MM.1S (cell line): ENCODE measurements at regions not wholly inside any gene's neighbourhood (a gene's known extent, or its start where the extent isn't known, plus 50 kb on each side); places are given as distances from the start of the nearest gene placed in this dataset.

Experiments used
- DNase-seq: peaks from one replicate; pipeline ENCODE4 v3.0.0-alpha.2; 2015
- H2AFZ ChIP-seq: fragments of 300-600 bp; sonication (generic); 2 replicates; pipeline ENCODE4 v1.6.0; 2016; ENCODE audit warnings: antibody characterized with exemption, low read length
- H3F3A ChIP-seq: fragments of 300-600 bp; sonication (generic); 2 replicates; pipeline ENCODE4 v1.6.1; 2016; ENCODE audit warnings: mild to moderate bottlenecking, antibody characterized with exemption, low read length, moderate library complexity, mixed read lengths; ENCODE audit not compliant: insufficient read depth
- H3K27ac ChIP-seq: fragments of 300-600 bp; sonication (generic); 2 replicates; pipeline ENCODE4 v1.5.1; 2016; ENCODE audit warnings: mild to moderate bottlenecking, low read length
- H3K27me3 ChIP-seq: fragments of 300-600 bp; sonication (generic); replicated peaks from 2 replicates; pipeline ENCODE4 v1.6.0; 2016; ENCODE audit warnings: low read length; ENCODE audit not compliant: insufficient read depth
- H3K36me3 ChIP-seq: fragments of 300-600 bp; sonication (generic); replicated peaks from 2 replicates; pipeline ENCODE4 v1.6.1; 2016; ENCODE audit warnings: mild to moderate bottlenecking, low read length, mixed read lengths; ENCODE audit not compliant: insufficient read depth
- H3K4me1 ChIP-seq: fragments of 300-600 bp; sonication (generic); 2 replicates; pipeline ENCODE4 v1.6.1; 2016; ENCODE audit warnings: low read length, mixed read lengths
- H3K4me2 ChIP-seq: fragments of 300-600 bp; sonication (generic); 2 replicates; pipeline ENCODE4 v1.6.0; 2016; ENCODE audit warnings: low read depth, low read length
- H3K4me3 ChIP-seq: fragments of 300-600 bp; sonication (generic); 2 replicates; pipeline ENCODE4 v1.5.1; 2016; ENCODE audit warnings: low read length, mixed read lengths
- H3K79me2 ChIP-seq: fragments of 300-600 bp; sonication (generic); 2 replicates; pipeline ENCODE4 v1.6.1; 2016; ENCODE audit warnings: mixed run types, low read length, mixed read lengths
- H3K9ac ChIP-seq: fragments of 300-600 bp; sonication (generic); 2 replicates; pipeline ENCODE4 v1.6.1; 2016; ENCODE audit warnings: low read length, mixed read lengths
- H3K9me2 ChIP-seq: fragments of 300-600 bp; sonication (generic); replicated peaks from 2 replicates; pipeline ENCODE4 v1.6.1; 2016; ENCODE audit warnings: mild to moderate bottlenecking, low read length, mixed read lengths; ENCODE audit not compliant: insufficient read depth
- H3K9me3 ChIP-seq: fragments of 300-600 bp; sonication (generic); replicated peaks from 2 replicates; pipeline ENCODE4 v1.6.1; 2016; ENCODE audit warnings: mild to moderate bottlenecking, low read length, mixed read lengths; ENCODE audit not compliant: insufficient read depth
- H4K20me1 ChIP-seq: fragments of 300-600 bp; sonication (generic); 2 replicates; pipeline ENCODE4 v1.6.1; 2016; ENCODE audit warnings: mild to moderate bottlenecking, low read length, moderate library complexity, mixed read lengths; ENCODE audit not compliant: insufficient read depth
- EZH2 ChIP-seq: fragments of 300-600 bp; sonication (generic); optimal IDR thresholded peaks from 2 replicates; pipeline ENCODE3; 2017; ENCODE audit warnings: low read depth, mild to moderate bottlenecking, antibody characterized with exemption, low read length, mixed read lengths
- EZH2phosphoT487 ChIP-seq: fragments of 300-600 bp; sonication (generic); IDR thresholded peaks from 2 replicates; pipeline ENCODE4 v1.6.1; 2018; ENCODE audit warnings: antibody characterized with exemption, low read length
- TF ChIP-seq, protein P1 (sequence below): fragments of 300-600 bp; sonication (generic); IDR thresholded peaks from 2 replicates; pipeline ENCODE4 v1.5.1; 2016; ENCODE audit warnings: antibody characterized with exemption, low read length, mixed read lengths

DNA sequence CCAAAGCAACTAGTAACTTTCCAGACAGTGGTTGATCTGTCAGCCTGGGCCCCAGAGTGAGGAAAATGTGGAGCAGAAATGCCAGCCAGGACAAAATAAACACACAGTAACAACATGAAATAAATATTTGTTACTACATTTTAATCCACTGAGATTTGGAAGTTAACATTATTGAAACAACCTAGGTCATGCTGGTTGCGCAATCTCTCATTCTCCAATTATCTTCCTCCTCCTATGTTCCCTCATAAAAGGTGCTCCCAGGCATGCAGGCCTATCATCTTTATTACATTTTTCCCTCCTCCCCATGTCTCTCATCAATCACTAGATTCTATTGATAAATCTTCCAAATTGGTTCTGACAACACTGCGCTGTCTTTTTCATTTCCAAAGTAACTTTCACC is 363.1 kb downstream of the HINT1 start:
- Histone ChIP-seq H3K9me3 (no peaks in the 10 kb centered on the region), H3F3A (no peaks in the 10 kb centered on the region), H3K79me2 (no peaks in the 10 kb centered on the region), H3K4me3 (no peak overlapping the region), H3K27ac (no peak overlapping the region), H3K9me2 (no peaks in the 10 kb centered on the region), H3K27me3 (no peaks in the 10 kb centered on the region), H3K9ac (no peak overlapping the region), H2AFZ (no peak overlapping the region), H3K4me1 (no peaks in the 10 kb centered on the region), H3K36me3 (no peaks in the 10 kb centered on the region), H3K4me2 (no peak overlapping the region), H4K20me1 (no peaks in the 10 kb centered on the region)
- DNase-seq: no peak
- TF ChIP-seq EZH2phosphoT487 (no peak), EZH2 (no peak)
- TF ChIP-seq, protein P1, sequence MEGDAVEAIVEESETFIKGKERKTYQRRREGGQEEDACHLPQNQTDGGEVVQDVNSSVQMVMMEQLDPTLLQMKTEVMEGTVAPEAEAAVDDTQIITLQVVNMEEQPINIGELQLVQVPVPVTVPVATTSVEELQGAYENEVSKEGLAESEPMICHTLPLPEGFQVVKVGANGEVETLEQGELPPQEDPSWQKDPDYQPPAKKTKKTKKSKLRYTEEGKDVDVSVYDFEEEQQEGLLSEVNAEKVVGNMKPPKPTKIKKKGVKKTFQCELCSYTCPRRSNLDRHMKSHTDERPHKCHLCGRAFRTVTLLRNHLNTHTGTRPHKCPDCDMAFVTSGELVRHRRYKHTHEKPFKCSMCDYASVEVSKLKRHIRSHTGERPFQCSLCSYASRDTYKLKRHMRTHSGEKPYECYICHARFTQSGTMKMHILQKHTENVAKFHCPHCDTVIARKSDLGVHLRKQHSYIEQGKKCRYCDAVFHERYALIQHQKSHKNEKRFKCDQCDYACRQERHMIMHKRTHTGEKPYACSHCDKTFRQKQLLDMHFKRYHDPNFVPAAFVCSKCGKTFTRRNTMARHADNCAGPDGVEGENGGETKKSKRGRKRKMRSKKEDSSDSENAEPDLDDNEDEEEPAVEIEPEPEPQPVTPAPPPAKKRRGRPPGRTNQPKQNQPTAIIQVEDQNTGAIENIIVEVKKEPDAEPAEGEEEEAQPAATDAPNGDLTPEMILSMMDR: no peak

DNA sequence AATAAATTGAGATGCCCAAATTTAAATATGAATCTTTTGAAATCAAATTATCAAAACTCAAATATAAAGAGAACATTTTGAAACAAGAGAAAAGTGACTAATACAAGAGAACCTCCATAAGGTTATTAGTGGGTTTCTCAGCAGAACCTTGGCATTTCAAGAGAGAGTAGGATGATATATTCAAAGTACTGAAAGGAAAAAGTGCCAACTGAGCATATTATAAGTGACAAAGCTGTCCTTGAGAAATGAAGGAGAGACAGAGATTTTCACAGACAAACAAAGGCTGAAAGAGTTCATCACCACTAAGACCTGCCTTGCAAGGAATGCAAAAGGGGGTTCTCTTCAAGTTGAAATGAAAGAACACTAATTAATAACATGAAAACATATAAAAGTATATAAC is 366.0 kb downstream of the HINT1 start:
- Histone ChIP-seq H3K27ac (no peak overlapping the region), H3K27me3 (no peaks in the 10 kb centered on the region), H4K20me1 (no peaks in the 10 kb centered on the region), H3K4me2 (no peak overlapping the region), H3K79me2 (no peaks in the 10 kb centered on the region), H3K9me2 (no peaks in the 10 kb centered on the region), H3K4me3 (no peak overlapping the region), H3F3A (no peaks in the 10 kb centered on the region), H3K9me3 (no peaks in the 10 kb centered on the region), H3K4me1 (no peaks in the 10 kb centered on the region), H3K36me3 (no peaks in the 10 kb centered on the region), H3K9ac (no peak overlapping the region), H2AFZ (no peak overlapping the region)
- no peak for TF ChIP-seq EZH2phosphoT487
- no peak for TF ChIP-seq EZH2
- TF ChIP-seq, protein P1: no peak
- DNase-seq: no peak

DNA sequence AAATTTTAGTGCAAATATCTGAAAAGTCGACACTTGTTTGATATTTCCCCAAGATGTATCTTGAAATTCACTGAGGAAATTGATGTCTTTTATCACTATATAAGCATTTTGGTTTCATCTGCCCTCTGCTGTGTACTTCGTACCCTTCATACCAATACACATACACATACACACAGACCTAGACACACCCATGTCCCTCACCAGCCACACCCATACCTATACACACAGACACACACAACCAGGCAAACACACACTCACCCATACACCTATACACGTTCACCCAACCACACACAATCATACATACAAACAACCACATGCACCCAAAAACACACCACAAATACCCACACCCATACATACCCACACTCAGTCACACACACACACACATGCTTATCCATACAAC is 367.8 kb downstream of the HINT1 start:
- DNase-seq: no peak

More for the DNA sequence above, 367.8 kb downstream of the HINT1 start:
- TF ChIP-seq EZH2phosphoT487 (no peak), EZH2 (no peak)
- TF ChIP-seq, protein P1: no peak
- no peak overlapping the region for H2AFZ ChIP-seq
- H3K9me2 ChIP-seq: no peaks in the 10 kb centered on the region
- no peaks in the 10 kb centered on the region for H3K4me1 ChIP-seq
- H3K27me3 ChIP-seq: no peaks in the 10 kb centered on the region
- H3F3A ChIP-seq: no peaks in the 10 kb centered on the region
- H3K9ac ChIP-seq: no peak overlapping the region
- no peak overlapping the region for H3K27ac ChIP-seq
- H3K36me3 ChIP-seq: no peaks in the 10 kb centered on the region
- H3K9me3 ChIP-seq: no peaks in the 10 kb centered on the region
- H3K4me3 ChIP-seq: no peak overlapping the region
- no peaks in the 10 kb centered on the region for H3K79me2 ChIP-seq
- H3K4me2 ChIP-seq: no peak overlapping the region
- H4K20me1 ChIP-seq: no peaks in the 10 kb centered on the region
